BLaER1 treated with 17β-estradiol and CSF1 and Interleukin-3, amounts not matched to agents 10 nM and 100 nM (cell line): ENCODE measurements at regions not wholly inside any gene's neighbourhood (a gene's known extent, or its start where the extent isn't known, plus 50 kb on each side); places are given as distances from the start of the nearest gene placed in this dataset.

Experiments
- H3K27ac ChIP-seq, 11 experiments: shearing (Covaris generic); formaldehyde crosslinking; 2 replicates each; pipeline ENCODE4 v1.8.1; 2022
- H3K27me3 ChIP-seq, 11 experiments: shearing (Covaris generic); formaldehyde crosslinking; 2 replicates each; pipeline ENCODE4 v1.8.1; 2022
- H3K36me3 ChIP-seq, 11 experiments: shearing (Covaris generic); formaldehyde crosslinking; 2 replicates each; pipeline ENCODE4 v1.8.1; 2022
- H3K4me1 ChIP-seq, 10 experiments: shearing (Covaris generic); formaldehyde crosslinking; 2 replicates each; pipeline ENCODE4 v1.8.1; 2022
- H3K4me2 ChIP-seq, 11 experiments: shearing (Covaris generic); formaldehyde crosslinking; 2 replicates each; pipeline ENCODE4 v1.8.1; 2022
- H3K4me3 ChIP-seq, 10 experiments: shearing (Covaris generic); formaldehyde crosslinking; 2 replicates each; pipeline ENCODE4 v1.8.1; 2022
- H3K9ac ChIP-seq, 11 experiments: shearing (Covaris generic); formaldehyde crosslinking; 2 replicates each; pipeline ENCODE4 v1.8.1; 2022
- H3K9me3 ChIP-seq, 11 experiments: shearing (Covaris generic); formaldehyde crosslinking; replicated peaks in 1 of 11; 2 replicates each; pipeline ENCODE4 v1.8.1; 2022
- H4K20me1 ChIP-seq, 11 experiments: shearing (Covaris generic); formaldehyde crosslinking; 2 replicates each; pipeline ENCODE4 v1.8.1; 2022
- Cebpa-rat ChIP-seq, 11 experiments: shearing (Covaris generic); IDR thresholded peaks; 2 replicates each; pipeline ENCODE4 v1.8.1; 2022

DNA sequence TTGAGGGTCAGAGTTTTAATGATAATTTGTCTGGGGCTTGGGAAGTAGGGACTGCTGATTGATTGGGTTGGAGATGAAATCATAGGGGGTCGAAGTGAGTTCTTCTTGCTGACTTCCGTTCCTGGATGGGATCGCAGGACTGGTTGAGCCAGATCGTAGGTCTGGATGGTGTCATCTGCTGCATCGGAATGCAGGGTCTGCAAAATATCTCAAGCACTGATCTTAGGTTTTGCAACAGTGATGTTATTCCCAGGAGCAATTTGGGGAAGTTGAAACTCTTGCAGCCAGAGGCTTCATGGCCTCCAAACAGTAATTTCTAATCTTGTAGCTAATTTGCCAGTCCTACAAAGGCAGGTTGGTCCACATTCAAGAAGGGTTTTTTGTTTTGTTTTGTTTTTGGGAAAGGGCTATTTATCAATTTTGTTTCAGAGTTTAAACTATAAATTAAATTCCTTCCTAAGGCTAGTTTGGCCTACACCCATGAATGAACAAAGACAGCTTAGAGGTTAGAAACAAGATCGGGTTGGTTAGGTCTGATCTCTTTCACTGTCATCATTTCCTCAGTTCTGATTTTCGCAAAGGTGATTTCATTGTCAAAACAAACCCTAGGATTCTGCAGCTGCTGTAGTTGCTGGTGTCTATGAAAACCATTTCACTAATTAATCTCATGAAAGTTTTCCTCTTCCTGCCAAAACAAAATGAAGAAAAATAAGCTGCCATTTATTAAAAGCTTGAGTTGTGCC is 388.0 kb downstream of the TMEM232 start:
- Histone ChIP-seq H3K27me3 (no peaks in the 10 kb centered on the region), H3K4me3 (no peak overlapping the region), H3K4me2 (peak overlapping the region in 5 of 11 experiments; percentile 3 to 27 (median 15); a peak in 3 of 22 replicates), H4K20me1 (no peaks in the 10 kb centered on the region), H3K9ac (no peak overlapping the region), H3K36me3 (no peaks in the 10 kb centered on the region), H3K27ac (no peak overlapping the region), H3K9me3 (no peaks in the 10 kb centered on the region), H3K4me1 (peaks cover 0 to 11% (median 3%) of the 10 kb centered on the region in 10 experiments; a peak in 7 of 20 replicates)
- TF ChIP-seq Cebpa-rat (IDR thresholded peaks at IDR 0.05): no peak

DNA sequence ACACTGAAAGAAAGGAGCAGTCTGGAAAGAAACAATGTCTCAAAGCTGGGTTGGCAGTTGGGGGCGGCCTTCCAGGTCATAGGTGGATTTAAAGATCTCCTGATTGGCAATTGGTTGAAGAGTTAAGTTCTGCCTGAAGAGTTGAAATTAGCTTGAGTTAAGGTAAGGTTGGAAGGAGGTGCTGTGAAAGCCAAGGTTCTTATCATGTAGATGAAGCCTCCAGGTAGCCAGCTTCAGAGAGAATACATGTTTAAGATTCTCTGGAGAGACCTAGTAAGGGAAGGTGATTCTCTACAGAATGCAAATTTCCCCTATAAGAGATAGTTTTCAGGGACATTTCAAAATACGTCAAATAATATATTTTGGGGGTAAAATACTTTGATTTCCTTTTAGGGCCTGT is 387.1 kb downstream of the TMEM232 start:
- H3K4me1 ChIP-seq: peaks cover 0 to 11% (median 3%) of the 10 kb centered on the region in 10 experiments; a peak in 7 of 20 replicates
- H3K9me3 ChIP-seq: no peaks in the 10 kb centered on the region
- no peak overlapping the region for H3K4me2 ChIP-seq
- H4K20me1 ChIP-seq: no peaks in the 10 kb centered on the region
- H3K27me3 ChIP-seq: no peaks in the 10 kb centered on the region
- no peaks in the 10 kb centered on the region for H3K36me3 ChIP-seq
- no peak overlapping the region for H3K9ac ChIP-seq
- no peak overlapping the region for H3K27ac ChIP-seq
- no peak overlapping the region for H3K4me3 ChIP-seq
- TF ChIP-seq Cebpa-rat (IDR thresholded peaks at IDR 0.05): no peak

DNA sequence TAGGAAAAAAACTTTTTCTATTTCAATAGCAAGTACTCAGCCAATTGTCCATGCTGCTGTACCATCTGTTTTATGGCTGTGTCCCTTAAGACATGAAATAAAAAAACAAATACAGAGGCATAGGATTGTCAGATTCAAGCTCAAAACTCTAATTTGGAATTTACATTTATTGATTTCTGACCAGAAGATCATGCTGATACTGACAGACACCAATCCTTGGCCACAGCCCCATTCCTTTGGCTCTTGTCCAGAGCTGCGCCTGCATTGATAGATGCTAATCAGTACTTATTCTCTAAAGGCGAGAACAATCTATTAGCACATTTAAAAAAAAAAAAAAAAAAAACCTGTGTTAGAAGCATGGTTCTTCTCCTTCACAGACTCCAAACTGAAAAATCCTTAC is 384.6 kb downstream of the TMEM232 start:
- Histone ChIP-seq H3K4me3 (no peak overlapping the region), H3K4me1 (peaks cover 0 to 11% (median 3%) of the 10 kb centered on the region in 10 experiments; a peak in 7 of 20 replicates), H3K9ac (no peak overlapping the region), H3K9me3 (no peaks in the 10 kb centered on the region), H3K4me2 (no peak overlapping the region), H4K20me1 (no peaks in the 10 kb centered on the region), H3K36me3 (no peaks in the 10 kb centered on the region), H3K27ac (no peak overlapping the region), H3K27me3 (no peaks in the 10 kb centered on the region)
- TF ChIP-seq Cebpa-rat (IDR thresholded peaks at IDR 0.05): no peak

DNA sequence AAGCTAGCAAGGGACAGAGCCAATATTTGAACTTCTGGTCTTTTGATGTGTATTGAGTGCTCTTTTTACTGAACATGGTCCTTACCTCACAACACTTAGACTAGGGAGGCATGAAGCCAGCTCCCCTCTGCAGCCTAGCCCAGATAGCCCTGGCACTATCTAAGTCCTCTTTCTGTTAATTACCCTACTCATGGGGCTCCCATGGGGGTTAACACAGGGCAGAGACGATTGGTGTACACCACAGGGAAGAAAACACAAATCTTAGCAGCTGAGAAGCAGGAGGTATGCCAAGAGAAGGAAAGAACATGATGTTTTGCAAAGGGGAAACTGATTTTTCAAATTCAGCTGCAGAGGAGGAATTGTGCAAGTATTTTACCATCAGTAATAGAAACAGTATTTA is 383.8 kb downstream of the TMEM232 start:
- Histone ChIP-seq H3K4me3 (no peak overlapping the region), H3K4me2 (no peak overlapping the region), H3K9ac (no peak overlapping the region), H4K20me1 (no peaks in the 10 kb centered on the region), H3K9me3 (no peaks in the 10 kb centered on the region), H3K4me1 (peaks cover 0 to 11% (median 3%) of the 10 kb centered on the region in 10 experiments; a peak in 7 of 20 replicates), H3K27ac (no peak overlapping the region), H3K36me3 (no peaks in the 10 kb centered on the region), H3K27me3 (no peaks in the 10 kb centered on the region)
- TF ChIP-seq Cebpa-rat (IDR thresholded peaks at IDR 0.05): no peak

- H3K27ac ChIP-seq: no peak overlapping the region
- H3K4me3 ChIP-seq: no peak overlapping the region
- H4K20me1 ChIP-seq: no peaks in the 10 kb centered on the region
- no peaks in the 10 kb centered on the region for H3K36me3 ChIP-seq
- H3K27me3 ChIP-seq: no peaks in the 10 kb centered on the region
- no peak overlapping the region for H3K9ac ChIP-seq
- no peak for TF ChIP-seq Cebpa-rat (IDR thresholded peaks at IDR 0.05)
- H3K9me3 ChIP-seq: no peaks in the 10 kb centered on the region
- H3K4me1 ChIP-seq: peaks cover 0 to 8% (median under 1%) of the 10 kb centered on the region in 10 experiments; a peak in 6 of 20 replicates
- H3K4me2 ChIP-seq: no peak overlapping the region
Observed at GRCh38 chr5:110343616-110344015, 382.9 kb downstream of the TMEM232 start.

DNA sequence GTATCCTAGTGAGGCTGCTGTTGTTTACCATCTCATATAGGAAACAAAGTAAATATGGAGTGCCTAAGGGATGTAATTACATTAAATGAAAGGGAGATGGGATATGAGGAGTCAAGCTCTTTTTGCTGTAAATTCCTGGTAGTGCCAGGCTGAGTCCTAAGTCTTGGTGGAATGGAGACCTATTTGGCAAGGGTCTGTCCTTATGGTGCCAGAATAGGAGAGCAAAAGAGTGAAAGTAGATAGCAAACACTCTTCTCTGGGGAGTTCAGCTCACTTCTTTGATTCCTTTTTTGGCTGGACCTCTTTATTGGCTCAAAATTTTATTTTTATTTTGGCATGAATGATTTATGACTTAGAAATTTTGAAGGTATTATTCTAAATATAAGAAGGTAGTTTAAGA is 380.8 kb downstream of the TMEM232 start:
- H3K9me3 ChIP-seq: no peaks in the 10 kb centered on the region
- 0 out of 20 replicates have a peak, but pooled peaks cover 0 to 5% (median 0%) of the 10 kb centered on the region in 10 experiments for H3K4me1 ChIP-seq
- TF ChIP-seq Cebpa-rat (IDR thresholded peaks at IDR 0.05): no peak

DNA sequence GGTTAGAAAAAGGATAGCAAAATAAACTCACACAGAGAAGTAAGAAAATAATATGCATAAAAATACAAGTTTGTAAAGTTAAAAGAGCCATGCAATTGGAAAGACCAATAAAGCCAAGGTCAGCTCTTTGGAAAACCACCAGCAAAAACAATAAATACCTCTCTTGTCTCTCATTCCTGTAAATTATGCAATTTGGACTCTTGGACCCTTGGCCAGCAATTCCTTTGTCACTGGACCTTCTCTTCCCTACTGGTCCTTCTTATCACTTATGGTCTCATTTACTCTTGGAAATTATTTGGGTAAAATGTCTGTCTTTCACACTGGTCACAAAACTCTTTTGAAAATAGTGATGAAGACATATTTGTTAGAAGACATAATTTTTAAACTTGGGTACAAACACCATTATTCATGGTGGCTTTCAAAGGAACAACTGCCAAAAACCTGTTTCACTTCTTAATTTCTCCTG is 379.5 kb downstream of the TMEM232 start:
- TF ChIP-seq Cebpa-rat (IDR thresholded peaks at IDR 0.05): no peak
- no peak overlapping the region for H3K9ac ChIP-seq
- H3K36me3 ChIP-seq: no peaks in the 10 kb centered on the region
- H3K27me3 ChIP-seq: no peaks in the 10 kb centered on the region
- H4K20me1 ChIP-seq: no peaks in the 10 kb centered on the region
- H3K27ac ChIP-seq: no peak overlapping the region
- no peaks in the 10 kb centered on the region for H3K9me3 ChIP-seq
- H3K4me1 ChIP-seq: no peaks in the 10 kb centered on the region
- no peak overlapping the region for H3K4me3 ChIP-seq
- H3K4me2 ChIP-seq: no peak overlapping the region

More for the DNA sequence above, 380.8 kb downstream of the TMEM232 start:
- H3K9ac ChIP-seq: no peak overlapping the region
- no peaks in the 10 kb centered on the region for H3K36me3 ChIP-seq
- H3K27ac ChIP-seq: no peak overlapping the region
- no peaks in the 10 kb centered on the region for H3K27me3 ChIP-seq
- no peak overlapping the region for H3K4me3 ChIP-seq
- no peaks in the 10 kb centered on the region for H4K20me1 ChIP-seq
- no peak overlapping the region for H3K4me2 ChIP-seq

DNA sequence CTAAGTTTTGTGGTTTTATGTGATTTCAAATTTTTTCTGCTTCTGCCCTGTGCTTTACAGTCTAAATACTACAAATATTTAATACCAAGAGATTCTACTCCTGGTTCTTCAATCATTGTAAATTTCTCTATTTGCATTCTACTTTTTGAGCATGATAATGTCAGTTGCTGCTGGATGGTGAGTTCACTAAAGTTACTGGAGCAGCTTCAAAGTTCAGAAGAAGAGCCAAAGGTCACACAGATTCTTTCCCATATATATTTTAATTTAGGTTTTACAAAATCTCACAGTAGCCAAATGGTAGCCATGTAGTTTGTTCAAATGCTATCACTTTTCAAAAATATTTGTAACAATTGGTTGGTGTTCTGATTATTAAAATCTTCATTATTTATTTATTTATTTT is 378.7 kb downstream of the TMEM232 start:
- Histone ChIP-seq H3K4me1 (no peaks in the 10 kb centered on the region), H3K36me3 (no peaks in the 10 kb centered on the region), H3K27me3 (no peaks in the 10 kb centered on the region), H3K27ac (no peak overlapping the region), H3K4me2 (no peak overlapping the region), H3K4me3 (no peak overlapping the region), H3K9me3 (no peaks in the 10 kb centered on the region; a peak in 1 of 22 replicates), H4K20me1 (no peaks in the 10 kb centered on the region), H3K9ac (no peak overlapping the region)
- TF ChIP-seq Cebpa-rat (IDR thresholded peaks at IDR 0.05): no peak

- no peak for TF ChIP-seq Cebpa-rat (IDR thresholded peaks at IDR 0.05)
- Histone ChIP-seq H3K4me2 (no peak overlapping the region), H3K27me3 (no peaks in the 10 kb centered on the region), H3K27ac (no peak overlapping the region), H3K4me1 (0 out of 20 replicates have a peak, but pooled peaks cover 0 to under 1% (median 0%) of the 10 kb centered on the region in 10 experiments), H3K36me3 (no peaks in the 10 kb centered on the region), H4K20me1 (no peaks in the 10 kb centered on the region), H3K9ac (no peak overlapping the region), H3K9me3 (peaks cover 0 to 3% (median 0%) of the 10 kb centered on the region in 11 experiments; a peak in 2 of 22 replicates), H3K4me3 (no peak overlapping the region)
Observed at GRCh38 chr5:110351430-110351829, 375.0 kb downstream of the TMEM232 start.

- Histone ChIP-seq H3K4me2 (no peak overlapping the region), H3K9ac (no peak overlapping the region), H3K27me3 (no peaks in the 10 kb centered on the region), H3K4me3 (no peak overlapping the region), H4K20me1 (no peaks in the 10 kb centered on the region), H3K27ac (no peak overlapping the region), H3K9me3 (peaks cover 0 to 5% (median 0%) of the 10 kb centered on the region in 11 experiments; a peak in 4 of 22 replicates), H3K4me1 (peaks cover 0 to 8% (median 0%) of the 10 kb centered on the region in 10 experiments; a peak in 3 of 20 replicates), H3K36me3 (no peaks in the 10 kb centered on the region)
- no peak for TF ChIP-seq Cebpa-rat (IDR thresholded peaks at IDR 0.05)
Observed at GRCh38 chr5:110354311-110354710, 372.2 kb downstream of the TMEM232 start.
